H9 (cell line): ENCODE measurements at regions not wholly inside any gene's neighbourhood (a gene's known extent, or its start where the extent isn't known, plus 50 kb on each side); places are given as distances from the start of the nearest gene placed in this dataset.

Source experiments
- DNase-seq: peaks from one replicate; pipeline ENCODE4 v3.0.0-alpha.2; 2017
- H2AFZ ChIP-seq: one replicate; pipeline ENCODE4 v1.6.1; 2013; ENCODE audit warnings: mild to moderate bottlenecking, low read length, control low read depth, moderate library complexity
- H2AK5ac ChIP-seq: 2 replicates; pipeline ENCODE4 v1.6.1; 2013; ENCODE audit warnings: low read length, control low read depth, mixed read lengths; ENCODE audit not compliant: insufficient read length
- H2BK120ac ChIP-seq: one replicate; pipeline ENCODE4 v1.6.1; 2013; ENCODE audit warnings: low read depth, mild to moderate bottlenecking, low read length, control low read depth, inconsistent platforms; ENCODE audit not compliant: poor library complexity, severe bottlenecking
- H2BK12ac ChIP-seq: 2 replicates; pipeline ENCODE4 v1.6.1; 2013; ENCODE audit warnings: low read length, control low read depth, mixed read lengths, low read depth; ENCODE audit not compliant: insufficient read length
- H2BK15ac ChIP-seq: 2 replicates; pipeline ENCODE4 v1.6.1; 2013; ENCODE audit warnings: low read depth, low read length, control low read depth
- H2BK20ac ChIP-seq: one replicate; pipeline ENCODE4 v1.6.1; 2013; ENCODE audit warnings: low read depth, mild to moderate bottlenecking, low read length, control low read depth, inconsistent platforms; ENCODE audit not compliant: poor library complexity, severe bottlenecking
- H2BK5ac ChIP-seq: 2 replicates; pipeline ENCODE4 v1.6.1; 2013; ENCODE audit warnings: low read length, control low read depth, mixed read lengths; ENCODE audit not compliant: insufficient read length
- H3K14ac ChIP-seq: 2 replicates; pipeline ENCODE4 v1.6.1; 2013; ENCODE audit warnings: low read length, control low read depth; ENCODE audit not compliant: insufficient read depth
- H3K18ac ChIP-seq: 2 replicates; pipeline ENCODE4 v1.6.1; 2013; ENCODE audit warnings: low read depth, mild to moderate bottlenecking, mixed read lengths, low read length, control low read depth; ENCODE audit not compliant: insufficient read length
- H3K23ac ChIP-seq: 2 replicates; pipeline ENCODE4 v1.6.1; 2013; ENCODE audit warnings: low read length, control low read depth, mixed read lengths, low read depth; ENCODE audit not compliant: insufficient read length
- H3K23me2 ChIP-seq: 2 replicates; pipeline ENCODE4 v1.6.1; 2013; ENCODE audit warnings: low read depth, mild to moderate bottlenecking, mixed read lengths, low read length, control low read depth; ENCODE audit not compliant: insufficient read length, poor library complexity, severe bottlenecking
- H3K27ac ChIP-seq: 2 replicates; pipeline ENCODE4 v1.5.1; 2013; ENCODE audit warnings: low read length, control low read depth, mixed read lengths, low read depth; ENCODE audit not compliant: insufficient read length
- H3K27me3 ChIP-seq: 2 replicates; pipeline ENCODE4 v1.6.1; 2013; ENCODE audit warnings: low read length, control low read depth, inconsistent platforms; ENCODE audit not compliant: insufficient read depth
- H3K4ac ChIP-seq: 2 replicates; pipeline ENCODE4 v1.6.1; 2013; ENCODE audit warnings: low read depth, mild to moderate bottlenecking, control low read depth, inconsistent platforms, low read length, moderate library complexity
- H3K4me1 ChIP-seq: 2 replicates; pipeline ENCODE4 v1.6.1; 2013; ENCODE audit warnings: low read length, control low read depth, inconsistent platforms; ENCODE audit not compliant: insufficient read depth
- H3K4me2 ChIP-seq: 2 replicates; pipeline ENCODE4 v1.6.1; 2013; ENCODE audit warnings: low read length, control low read depth, mixed read lengths; ENCODE audit not compliant: insufficient read length, insufficient read depth
- H3K56ac ChIP-seq: 2 replicates; pipeline ENCODE4 v1.6.1; 2013; ENCODE audit warnings: low read depth, mild to moderate bottlenecking, mixed read lengths, low read length, control low read depth; ENCODE audit not compliant: insufficient read length
- H3K79me1 ChIP-seq: 2 replicates; pipeline ENCODE4 v1.6.1; 2013; ENCODE audit warnings: low read depth, mild to moderate bottlenecking, moderate library complexity, low read length, control low read depth, inconsistent platforms; ENCODE audit not compliant: insufficient read depth, poor library complexity, severe bottlenecking
- H3K79me2 ChIP-seq: 2 replicates; pipeline ENCODE4 v1.6.1; 2013; ENCODE audit warnings: low read length, control low read depth, inconsistent platforms; ENCODE audit not compliant: insufficient read depth
- H3K9ac ChIP-seq: 2 replicates; pipeline ENCODE4 v1.6.1; 2013; ENCODE audit warnings: low read length, control low read depth, mixed read lengths; ENCODE audit not compliant: insufficient read length; ENCODE audit errors: extremely low read depth
- H3K9me3 ChIP-seq: one replicate; pipeline ENCODE4 v1.6.1; 2013; ENCODE audit warnings: low read depth, low read length, inconsistent platforms; ENCODE audit not compliant: control insufficient read depth
- H3T11ph ChIP-seq: one replicate; pipeline ENCODE4 v1.6.1; 2013; ENCODE audit warnings: mild to moderate bottlenecking, low read length, control low read depth, inconsistent platforms
- H4K20me1 ChIP-seq: one replicate; pipeline ENCODE4 v1.6.1; 2013; ENCODE audit not compliant: control insufficient read depth, insufficient read length, insufficient read depth
- H4K5ac ChIP-seq: 2 replicates; pipeline ENCODE4 v1.6.1; 2013; ENCODE audit warnings: low read depth, mild to moderate bottlenecking, mixed read lengths, low read length, control low read depth; ENCODE audit not compliant: insufficient read length
- H4K8ac ChIP-seq: replicated peaks from 2 replicates; pipeline ENCODE4 v1.6.1; 2013; ENCODE audit warnings: low read length, control low read depth, mixed read lengths, low read depth; ENCODE audit not compliant: insufficient read length
- H4K91ac ChIP-seq: 2 replicates; pipeline ENCODE4 v1.6.1; 2013; ENCODE audit warnings: low read depth, mild to moderate bottlenecking, moderate library complexity, mixed read lengths, low read length, control low read depth; ENCODE audit not compliant: insufficient read length
- H3K27ac Mint-ChIP-seq, 3 experiments: 2 replicates in 2 of 3; 3 replicates in 1 of 3; pipeline ENCODE4 v1.8.0; 2020 to 2021; ENCODE audit warnings: mixed read lengths in 3 of 3, mild to moderate bottlenecking in 1 of 3, moderate library complexity in 1 of 3
- H3K27me3 Mint-ChIP-seq: 2 replicates; pipeline ENCODE4 v1.8.0; 2021; ENCODE audit warnings: low read depth, mild to moderate bottlenecking, moderate library complexity, mixed read lengths
- H3K36me3 Mint-ChIP-seq, 3 experiments: 2 replicates in 2 of 3; 3 replicates in 1 of 3; pipeline ENCODE4 v1.8.0; 2020 to 2021; ENCODE audit warnings: low read depth in 3 of 3, mixed read lengths in 3 of 3; ENCODE audit not compliant: insufficient read depth in 1 of 3
- H3K4me1 Mint-ChIP-seq, 2 experiments: 2 replicates each; pipeline ENCODE4 v1.8.0; 2020; ENCODE audit warnings: mixed read lengths in 2 of 2
- H3K4me3 Mint-ChIP-seq, 2 experiments: 2 replicates in 1 of 2; 3 replicates in 1 of 2; pipeline ENCODE4 v1.8.0; 2020 to 2021; ENCODE audit warnings: mild to moderate bottlenecking in 2 of 2, mixed read lengths in 2 of 2, moderate library complexity in 1 of 2
- H3K9me3 Mint-ChIP-seq, 2 experiments: 2 replicates in 1 of 2; 3 replicates in 1 of 2; pipeline ENCODE4 v1.8.0; 2020; ENCODE audit warnings: mild to moderate bottlenecking in 2 of 2, mixed read lengths in 2 of 2, moderate library complexity in 1 of 2
- CTCF ChIP-seq: fragments of 200-600 bp; sonication (generic); conservative IDR thresholded peaks from 3 replicates; pipeline ENCODE4 v1.8.0; 2021; ENCODE audit warnings: antibody characterized with exemption, mild to moderate bottlenecking
- WGBS: extraction: QIAGEN DNeasy Blood & Tissue Kit; methylation state at CpG from one replicate; pipeline ENCODE4 v1.1.7; 2013; ENCODE audit warnings: missing lambda C conversion rate, low lambda C conversion rate, mixed read lengths; ENCODE audit not compliant: insufficient read length; ENCODE audit errors: extremely low coverage; 5-methylcytosine and 5-hydroxymethylcytosine counted together

- Histone ChIP-seq H2BK5ac (no peak overlapping the region), H3K27ac (no peak overlapping the region), H3T11ph (no peak overlapping the region), H3K27me3 (no peaks in the 10 kb centered on the region), H3K18ac (no peak overlapping the region), H4K91ac (no peak overlapping the region), H3K56ac (no peak overlapping the region), H3K23me2 (no peaks in the 10 kb centered on the region), H3K4me2 (no peak overlapping the region), H3K9ac (no peak overlapping the region), H3K9me3 (no peaks in the 10 kb centered on the region), H3K79me1 (no peaks in the 10 kb centered on the region), H4K20me1 (no peaks in the 10 kb centered on the region), H4K5ac (no peak overlapping the region), H2BK120ac (no peak overlapping the region), H3K79me2 (no peaks in the 10 kb centered on the region), H2BK12ac (no peak overlapping the region), H2BK20ac (no peak overlapping the region), H2AFZ (no peak overlapping the region), H3K4ac (no peak overlapping the region), H2BK15ac (no peak overlapping the region), H4K8ac (no peak overlapping the region), H3K23ac (no peak overlapping the region), H3K14ac (no peak overlapping the region), H2AK5ac (no peak overlapping the region), H3K4me1 (peaks cover 9% of the 10 kb centered on the region; the same call in 1 of the 2 replicates)
- no CpG with 5 or more reads among the region's 5 CpGs for WGBS
- Mint-ChIP-seq H3K4me3 (no peak overlapping the region), H3K36me3 (no peaks in the 10 kb centered on the region), H3K4me1 (peaks cover 29 to 31% of the 10 kb centered on the region in 2 experiments), H3K27ac (no peak overlapping the region), H3K9me3 (no peaks in the 10 kb centered on the region; a peak in 3 of 5 replicates), H3K27me3 (no peaks in the 10 kb centered on the region)
- no peak for DNase-seq
- TF ChIP-seq CTCF = no peak
Measured at GRCh38 chr12:91515944-91516694, 333.5 kb upstream of the DCN start.
